A549 (cell line): ENCODE measurements at regions not wholly inside any gene's neighbourhood (a gene's known extent, or its start where the extent isn't known, plus 50 kb on each side); places are given as distances from the start of the nearest gene placed in this dataset.

Experiments
- E2F6 ChIP-seq: IDR thresholded peaks from 2 replicates; pipeline ENCODE4 v1.6.1; 2012; ENCODE audit warnings: low read depth, borderline replicate concordance
- EHMT2 ChIP-seq: fragments of 200-600 bp; sonication (generic); IDR thresholded peaks from 2 replicates; pipeline ENCODE4 v1.6.1; 2016; ENCODE audit warnings: antibody characterized with exemption, low read depth, mild to moderate bottlenecking, moderate library complexity
- ESRRA ChIP-seq: fragments of 150-350 bp; IDR thresholded peaks from 2 replicates; pipeline ENCODE4 v1.6.1; 2014; ENCODE audit warnings: mild to moderate bottlenecking, low read length, borderline replicate concordance
- FOXS1 ChIP-seq: fragments of 250-450 bp; sonication (Bioruptor Pico); IDR thresholded peaks from 2 replicates; pipeline ENCODE4 v1.5.0; 2020; ENCODE audit warnings: mild to moderate bottlenecking, moderate library complexity
- JUN ChIP-seq, 2 experiments: fragments of >200 bp; sonication (Bioruptor Twin); formaldehyde crosslinking; IDR thresholded peaks; 2 replicates in 1 of 2; 3 replicates in 1 of 2; pipeline ENCODE4 v1.6.1; 2016 to 2017
- JUNB ChIP-seq: fragments of >200 bp; sonication (Bioruptor Twin); formaldehyde crosslinking; IDR thresholded peaks from 2 replicates; pipeline ENCODE4 v1.6.1; 2016
- POLR2AphosphoS2 ChIP-seq: conservative IDR thresholded peaks from 2 replicates; pipeline ENCODE4 v1.6.1; 2012; ENCODE audit warnings: low read length, improper control_type of control experiment, inconsistent platforms
- RCOR1 ChIP-seq: fragments of 150-350 bp; IDR thresholded peaks from 2 replicates; pipeline ENCODE4 v1.6.1; 2014; ENCODE audit warnings: antibody characterized with exemption, low read length, low read depth
- RNF2 ChIP-seq: fragments of 200-600 bp; sonication (generic); IDR thresholded peaks from 2 replicates; pipeline ENCODE4 v1.6.1; 2016; ENCODE audit warnings: low read depth, mild to moderate bottlenecking, antibody characterized with exemption, moderate library complexity, borderline replicate concordance
- ZFP36 ChIP-seq: fragments of 450-650 bp; IDR thresholded peaks from 2 replicates; pipeline ENCODE4 v1.6.1; 2014; ENCODE audit warnings: borderline replicate concordance; ENCODE audit not compliant: partially characterized antibody
- TF ChIP-seq, protein P1 (sequence below): fragments of >200 bp; sonication (Bioruptor Twin); formaldehyde crosslinking; IDR thresholded peaks from 3 replicates; pipeline ENCODE4 v1.5.1; 2016
- TF ChIP-seq, protein P2 (sequence below): fragments of >200 bp; sonication (Bioruptor Twin); formaldehyde crosslinking; IDR thresholded peaks from 3 replicates; pipeline ENCODE4 v1.6.1; 2016
- TF ChIP-seq, protein P3 (sequence below): fragments of 450-650 bp; IDR thresholded peaks from 2 replicates; pipeline ENCODE4 v1.6.1; 2014; ENCODE audit warnings: antibody characterized with exemption

- TF ChIP-seq RCOR1 (no peak), JUN (IDR thresholded peaks at IDR 0.05) (no peak), RNF2 (no peak), ESRRA (no peak), E2F6 (no peak), EHMT2 (no peak), POLR2AphosphoS2 (no peak), ZFP36 (no peak), JUNB (no peak), FOXS1 (CRISPR knock-in tag) (no peak)
- TF ChIP-seq, protein P1, sequence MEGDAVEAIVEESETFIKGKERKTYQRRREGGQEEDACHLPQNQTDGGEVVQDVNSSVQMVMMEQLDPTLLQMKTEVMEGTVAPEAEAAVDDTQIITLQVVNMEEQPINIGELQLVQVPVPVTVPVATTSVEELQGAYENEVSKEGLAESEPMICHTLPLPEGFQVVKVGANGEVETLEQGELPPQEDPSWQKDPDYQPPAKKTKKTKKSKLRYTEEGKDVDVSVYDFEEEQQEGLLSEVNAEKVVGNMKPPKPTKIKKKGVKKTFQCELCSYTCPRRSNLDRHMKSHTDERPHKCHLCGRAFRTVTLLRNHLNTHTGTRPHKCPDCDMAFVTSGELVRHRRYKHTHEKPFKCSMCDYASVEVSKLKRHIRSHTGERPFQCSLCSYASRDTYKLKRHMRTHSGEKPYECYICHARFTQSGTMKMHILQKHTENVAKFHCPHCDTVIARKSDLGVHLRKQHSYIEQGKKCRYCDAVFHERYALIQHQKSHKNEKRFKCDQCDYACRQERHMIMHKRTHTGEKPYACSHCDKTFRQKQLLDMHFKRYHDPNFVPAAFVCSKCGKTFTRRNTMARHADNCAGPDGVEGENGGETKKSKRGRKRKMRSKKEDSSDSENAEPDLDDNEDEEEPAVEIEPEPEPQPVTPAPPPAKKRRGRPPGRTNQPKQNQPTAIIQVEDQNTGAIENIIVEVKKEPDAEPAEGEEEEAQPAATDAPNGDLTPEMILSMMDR = no peak
- TF ChIP-seq, protein P2, sequence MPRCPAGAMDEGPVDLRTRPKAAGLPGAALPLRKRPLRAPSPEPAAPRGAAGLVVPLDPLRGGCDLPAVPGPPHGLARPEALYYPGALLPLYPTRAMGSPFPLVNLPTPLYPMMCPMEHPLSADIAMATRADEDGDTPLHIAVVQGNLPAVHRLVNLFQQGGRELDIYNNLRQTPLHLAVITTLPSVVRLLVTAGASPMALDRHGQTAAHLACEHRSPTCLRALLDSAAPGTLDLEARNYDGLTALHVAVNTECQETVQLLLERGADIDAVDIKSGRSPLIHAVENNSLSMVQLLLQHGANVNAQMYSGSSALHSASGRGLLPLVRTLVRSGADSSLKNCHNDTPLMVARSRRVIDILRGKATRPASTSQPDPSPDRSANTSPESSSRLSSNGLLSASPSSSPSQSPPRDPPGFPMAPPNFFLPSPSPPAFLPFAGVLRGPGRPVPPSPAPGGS = no peak
- TF ChIP-seq, protein P3, sequence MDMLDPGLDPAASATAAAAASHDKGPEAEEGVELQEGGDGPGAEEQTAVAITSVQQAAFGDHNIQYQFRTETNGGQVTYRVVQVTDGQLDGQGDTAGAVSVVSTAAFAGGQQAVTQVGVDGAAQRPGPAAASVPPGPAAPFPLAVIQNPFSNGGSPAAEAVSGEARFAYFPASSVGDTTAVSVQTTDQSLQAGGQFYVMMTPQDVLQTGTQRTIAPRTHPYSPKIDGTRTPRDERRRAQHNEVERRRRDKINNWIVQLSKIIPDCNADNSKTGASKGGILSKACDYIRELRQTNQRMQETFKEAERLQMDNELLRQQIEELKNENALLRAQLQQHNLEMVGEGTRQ = no peak
These were observed 541.3 kb upstream of the KCNMB2 start for GRCh38 chr3:177994976-177995375.
